SU-DHL-6 (cell line): ENCODE measurements at regions not wholly inside any gene's neighbourhood (a gene's known extent, or its start where the extent isn't known, plus 50 kb on each side); places are given as distances from the start of the nearest gene placed in this dataset.

Source experiments
- EZH2phosphoT487 ChIP-seq: fragments of 200-600 bp; sonication (generic), shearing (Covaris generic); conservative IDR thresholded peaks from 2 replicates; pipeline ENCODE4 v1.6.1; 2018; ENCODE audit warnings: mild to moderate bottlenecking, antibody characterized with exemption, low read length, moderate library complexity, mixed read lengths
- TF ChIP-seq, protein P1 (sequence below): fragments of 200-600 bp; sonication (generic); IDR thresholded peaks from one replicate; pipeline ENCODE4 v1.5.1; 2017; ENCODE audit warnings: antibody characterized with exemption, mild to moderate bottlenecking, low read length, moderate library complexity; ENCODE audit not compliant: insufficient read depth, poor library complexity, severe bottlenecking

DNA sequence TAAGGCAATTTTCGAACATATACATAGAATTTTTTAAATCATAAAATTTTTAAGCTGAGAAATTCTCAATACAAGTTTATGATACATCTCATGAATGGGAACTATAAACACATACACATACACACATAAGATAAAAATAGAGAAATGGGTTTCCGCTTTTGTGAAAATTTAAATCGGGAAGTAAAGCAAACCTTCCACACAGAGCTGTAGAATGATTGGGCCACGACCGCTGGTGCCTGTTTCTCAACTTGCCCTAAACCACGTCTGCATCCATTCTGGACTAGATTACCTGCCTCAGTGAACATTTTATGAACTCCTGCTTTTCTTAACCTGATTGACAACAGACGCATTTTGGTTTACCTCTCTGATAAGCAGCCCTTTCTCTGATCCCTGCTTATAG is 264.4 kb downstream of the SKAP2 start:
- TF ChIP-seq, protein P1, sequence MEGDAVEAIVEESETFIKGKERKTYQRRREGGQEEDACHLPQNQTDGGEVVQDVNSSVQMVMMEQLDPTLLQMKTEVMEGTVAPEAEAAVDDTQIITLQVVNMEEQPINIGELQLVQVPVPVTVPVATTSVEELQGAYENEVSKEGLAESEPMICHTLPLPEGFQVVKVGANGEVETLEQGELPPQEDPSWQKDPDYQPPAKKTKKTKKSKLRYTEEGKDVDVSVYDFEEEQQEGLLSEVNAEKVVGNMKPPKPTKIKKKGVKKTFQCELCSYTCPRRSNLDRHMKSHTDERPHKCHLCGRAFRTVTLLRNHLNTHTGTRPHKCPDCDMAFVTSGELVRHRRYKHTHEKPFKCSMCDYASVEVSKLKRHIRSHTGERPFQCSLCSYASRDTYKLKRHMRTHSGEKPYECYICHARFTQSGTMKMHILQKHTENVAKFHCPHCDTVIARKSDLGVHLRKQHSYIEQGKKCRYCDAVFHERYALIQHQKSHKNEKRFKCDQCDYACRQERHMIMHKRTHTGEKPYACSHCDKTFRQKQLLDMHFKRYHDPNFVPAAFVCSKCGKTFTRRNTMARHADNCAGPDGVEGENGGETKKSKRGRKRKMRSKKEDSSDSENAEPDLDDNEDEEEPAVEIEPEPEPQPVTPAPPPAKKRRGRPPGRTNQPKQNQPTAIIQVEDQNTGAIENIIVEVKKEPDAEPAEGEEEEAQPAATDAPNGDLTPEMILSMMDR: no peak
- no peak for TF ChIP-seq EZH2phosphoT487
